Activated naive CD8-positive, alpha-beta T cell treated with anti-CD3 and anti-CD28 coated beads, Interleukin-2, amount 50 U/mL, for 24 hours (primary cell): ENCODE measurements at regions not wholly inside any gene's neighbourhood (a gene's known extent, or its start where the extent isn't known, plus 50 kb on each side); places are given as distances from the start of the nearest gene placed in this dataset.
A peak's percentile ranks its signal among the peaks of the same experiment; 100 is the strongest.

Experiments used
- ATAC-seq: fragments of 150-1000 bp; cut with Tn5 transposase; one replicate; pipeline ENCODE4 v1.10.0; 2021
- DNase-seq: peaks from one replicate; pipeline ENCODE4 v3.0.0; 2021
- H3K27ac Mint-ChIP-seq: one replicate; pipeline ENCODE4 v1.8.0; 2021; ENCODE audit warnings: mild to moderate bottlenecking, mixed read lengths
- H3K27me3 Mint-ChIP-seq: one replicate; pipeline ENCODE4 v1.8.0; 2021; ENCODE audit warnings: mixed read lengths
- H3K36me3 Mint-ChIP-seq: one replicate; pipeline ENCODE4 v1.8.0; 2021; ENCODE audit warnings: low read depth, mixed read lengths
- H3K4me1 Mint-ChIP-seq: one replicate; pipeline ENCODE4 v1.8.0; 2021; ENCODE audit warnings: mixed read lengths
- H3K4me3 Mint-ChIP-seq: one replicate; pipeline ENCODE4 v1.8.0; 2021; ENCODE audit warnings: mild to moderate bottlenecking, moderate library complexity, mixed read lengths
- H3K9me3 Mint-ChIP-seq: one replicate; pipeline ENCODE4 v1.8.0; 2021; ENCODE audit warnings: mixed read lengths

DNA sequence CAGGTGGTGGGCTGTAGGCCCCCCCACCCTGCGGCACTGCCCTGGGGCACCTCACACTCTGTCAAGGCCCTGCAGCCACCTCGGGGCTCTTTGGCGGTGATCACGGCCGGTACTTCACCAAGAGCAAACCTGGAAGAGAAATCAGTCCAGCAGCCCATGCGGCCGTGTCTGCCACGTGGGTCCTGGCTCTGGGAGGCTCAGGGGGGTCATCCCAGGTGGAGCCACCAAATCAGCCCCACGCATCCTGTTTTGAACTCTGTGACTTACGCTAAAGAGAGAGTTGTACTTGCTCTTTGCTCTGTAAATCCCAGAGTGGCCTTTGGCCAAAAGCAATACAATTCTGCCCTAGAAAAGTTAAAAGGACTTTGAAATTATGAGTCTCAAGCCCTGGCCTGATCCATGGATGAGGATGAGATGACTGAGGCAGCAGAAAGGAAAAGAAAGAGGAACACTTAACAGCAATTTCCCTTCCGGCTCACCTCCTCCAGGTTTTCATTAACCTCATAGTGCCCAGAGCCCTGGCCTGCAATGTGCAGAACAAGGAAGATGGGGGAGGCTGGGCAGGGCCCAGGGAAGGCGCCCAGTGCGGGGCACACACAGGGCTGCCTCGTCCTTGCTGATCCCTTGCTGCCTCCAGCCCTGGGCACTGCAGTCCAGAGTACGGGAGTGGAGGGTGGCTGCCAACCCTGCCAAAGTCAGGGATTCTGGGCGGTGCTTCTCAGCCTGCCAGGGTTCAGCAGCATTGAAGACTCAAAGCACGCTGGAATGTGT lies 337.0 kb downstream of the MATN1 start:
- ATAC-seq (no peak), DNase-seq (no peak)
- Mint-ChIP-seq H3K4me3 (no peak overlapping the region), H3K9me3 (no peaks in the 10 kb centered on the region), H3K4me1 (no peaks in the 10 kb centered on the region), H3K36me3 (no peaks in the 10 kb centered on the region), H3K27ac (no peak overlapping the region), H3K27me3 (peaks cover 10% of the 10 kb centered on the region)

DNA sequence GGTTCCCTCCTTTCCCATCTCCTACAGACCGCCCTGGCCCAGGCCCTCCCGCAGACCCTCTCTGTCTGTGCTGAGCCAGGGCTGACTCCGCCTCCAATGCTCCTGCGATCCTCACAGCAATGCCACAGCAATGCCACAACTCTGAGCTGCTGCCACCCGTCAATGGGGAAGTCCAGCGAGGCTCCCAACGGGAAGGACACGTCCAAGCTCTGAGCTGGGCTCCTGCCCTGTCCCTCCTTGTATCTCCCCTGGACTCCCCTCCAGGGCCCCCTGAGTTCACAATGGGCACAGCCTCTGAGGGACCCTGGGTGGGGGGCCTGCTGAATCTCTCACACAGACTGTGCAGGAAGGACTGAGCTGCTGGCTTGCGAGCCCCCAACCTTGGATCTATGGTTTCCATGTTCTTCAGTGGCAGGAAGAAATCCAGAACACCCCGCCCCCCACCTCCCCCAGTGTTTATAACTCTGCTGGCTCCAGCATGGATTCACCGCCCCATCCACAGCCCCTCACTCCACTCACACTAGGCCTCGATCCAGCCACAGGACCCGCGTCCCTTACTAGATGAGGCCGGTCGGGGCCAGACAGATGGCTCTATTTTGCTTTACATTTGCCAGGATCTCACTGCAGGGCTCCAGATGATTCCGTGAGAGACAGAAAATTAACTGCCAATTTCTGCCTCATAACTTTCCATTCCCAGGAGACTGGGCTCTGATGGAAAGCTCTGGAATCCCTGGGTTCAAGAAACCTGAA lies 338.0 kb downstream of the MATN1 start:
- H3K27me3 Mint-ChIP-seq = peaks cover 14% of the 10 kb centered on the region
- DNase-seq = no peak
- no peaks in the 10 kb centered on the region for H3K9me3 Mint-ChIP-seq
- no peaks in the 10 kb centered on the region for H3K36me3 Mint-ChIP-seq
- no peak for ATAC-seq
- H3K4me3 Mint-ChIP-seq = no peak overlapping the region
- no peak overlapping the region for H3K27ac Mint-ChIP-seq
- no peaks in the 10 kb centered on the region for H3K4me1 Mint-ChIP-seq

DNA sequence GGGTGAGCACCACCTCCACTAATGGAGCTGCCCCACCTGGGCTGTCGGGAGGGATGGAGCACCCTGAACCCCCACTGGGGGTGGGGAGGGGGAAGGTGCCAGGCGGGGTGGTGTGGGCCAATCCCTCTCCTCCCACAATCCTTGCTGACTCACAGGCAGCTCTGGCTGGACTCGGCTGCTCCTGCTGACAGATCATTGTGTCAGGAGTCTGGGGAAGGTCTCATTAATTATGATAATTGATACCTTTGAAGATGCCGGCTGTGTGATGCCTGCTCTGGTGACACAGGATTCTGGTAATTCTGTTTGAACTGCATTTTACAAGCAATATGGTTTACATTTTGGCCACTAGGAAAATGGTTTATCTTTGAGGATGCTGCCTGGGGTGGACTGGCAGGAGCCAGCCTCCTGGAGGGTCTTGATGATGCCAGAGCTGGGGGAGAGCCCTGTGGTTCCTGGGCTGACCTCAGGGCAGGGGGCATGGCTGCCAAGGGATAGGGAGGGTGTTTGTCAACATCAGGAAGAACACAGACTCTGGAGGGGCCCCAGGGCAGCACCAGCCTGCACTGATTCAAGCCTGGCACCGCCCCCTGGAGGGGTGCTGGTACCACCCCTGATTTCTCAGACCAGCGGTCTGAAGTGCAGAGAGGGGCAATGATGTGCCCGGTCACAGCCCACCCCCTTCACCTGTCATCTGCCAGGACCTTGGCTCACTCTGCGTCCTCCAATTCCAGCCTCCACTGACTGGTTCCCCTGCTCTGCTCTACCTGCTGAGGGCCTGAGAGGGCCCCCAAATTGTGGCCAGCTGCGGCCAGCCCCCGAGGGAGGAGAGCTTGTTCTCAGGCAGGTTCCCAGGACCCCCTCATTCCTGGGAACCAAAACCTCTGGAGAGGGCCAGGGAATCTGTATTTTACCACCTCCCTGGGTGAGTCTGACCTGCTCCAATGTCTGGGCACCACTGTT lies 338.8 kb downstream of the MATN1 start:
- no peak for DNase-seq
- Mint-ChIP-seq H3K27me3 (peaks cover 10% of the 10 kb centered on the region), H3K4me1 (no peaks in the 10 kb centered on the region), H3K9me3 (no peaks in the 10 kb centered on the region), H3K36me3 (no peaks in the 10 kb centered on the region), H3K4me3 (no peak overlapping the region), H3K27ac (no peak overlapping the region)
- no peak for ATAC-seq

DNA sequence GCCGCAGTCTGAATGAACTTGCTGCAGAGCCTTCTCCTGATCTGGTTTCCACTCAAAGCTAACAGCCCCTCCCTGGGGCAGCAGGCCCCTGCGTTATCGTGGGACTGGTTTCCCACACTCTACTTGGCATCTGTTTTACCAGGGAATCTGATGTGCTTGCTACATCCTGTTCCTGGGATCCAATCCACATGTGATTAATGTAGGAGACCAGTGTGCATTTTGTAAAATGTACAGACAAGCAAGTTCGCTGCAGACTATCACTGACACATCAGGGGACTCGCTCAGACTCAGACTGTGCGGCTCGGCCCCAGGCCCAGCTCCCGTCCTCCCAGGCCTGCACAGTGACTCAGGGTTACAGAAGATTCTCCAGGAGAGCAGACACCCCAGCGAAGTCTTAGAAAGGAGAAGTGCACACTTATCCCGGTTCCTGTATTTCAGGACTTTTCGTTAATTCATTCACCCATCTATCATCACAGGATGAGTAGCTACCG lies 340.1 kb downstream of the MATN1 start:
- DNase-seq (no peak), ATAC-seq (no peak)
- H3K9me3 Mint-ChIP-seq = no peaks in the 10 kb centered on the region
- no peak overlapping the region for H3K4me3 Mint-ChIP-seq
- H3K27ac Mint-ChIP-seq = no peak overlapping the region
- H3K27me3 Mint-ChIP-seq = peaks cover 10% of the 10 kb centered on the region
- H3K4me1 Mint-ChIP-seq = no peaks in the 10 kb centered on the region
- no peaks in the 10 kb centered on the region for H3K36me3 Mint-ChIP-seq

DNA sequence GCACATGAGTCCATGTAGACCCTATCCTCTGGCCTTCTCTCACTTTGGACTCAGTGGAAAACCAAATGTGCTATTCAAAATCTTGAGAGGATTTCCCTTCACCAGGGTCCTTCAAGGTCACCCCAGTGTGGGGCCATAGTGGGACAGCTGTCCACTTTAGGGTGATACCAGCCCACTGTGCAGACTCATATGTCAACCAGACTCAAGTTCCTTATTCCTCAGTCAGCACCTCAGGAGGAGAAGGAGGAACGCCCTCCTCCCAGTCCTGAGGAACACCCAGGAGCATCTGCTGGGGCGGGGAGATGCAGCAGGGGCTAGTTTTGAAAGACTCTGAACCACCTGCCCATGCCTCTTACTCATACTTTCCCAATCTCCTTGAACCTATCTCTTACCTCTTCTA lies 340.9 kb downstream of the MATN1 start:
- Mint-ChIP-seq H3K27me3 (peaks cover 10% of the 10 kb centered on the region), H3K36me3 (no peaks in the 10 kb centered on the region), H3K4me3 (no peak overlapping the region), H3K9me3 (no peaks in the 10 kb centered on the region), H3K4me1 (no peaks in the 10 kb centered on the region), H3K27ac (no peak overlapping the region)
- ATAC-seq (no peak), DNase-seq (no peak)

DNA sequence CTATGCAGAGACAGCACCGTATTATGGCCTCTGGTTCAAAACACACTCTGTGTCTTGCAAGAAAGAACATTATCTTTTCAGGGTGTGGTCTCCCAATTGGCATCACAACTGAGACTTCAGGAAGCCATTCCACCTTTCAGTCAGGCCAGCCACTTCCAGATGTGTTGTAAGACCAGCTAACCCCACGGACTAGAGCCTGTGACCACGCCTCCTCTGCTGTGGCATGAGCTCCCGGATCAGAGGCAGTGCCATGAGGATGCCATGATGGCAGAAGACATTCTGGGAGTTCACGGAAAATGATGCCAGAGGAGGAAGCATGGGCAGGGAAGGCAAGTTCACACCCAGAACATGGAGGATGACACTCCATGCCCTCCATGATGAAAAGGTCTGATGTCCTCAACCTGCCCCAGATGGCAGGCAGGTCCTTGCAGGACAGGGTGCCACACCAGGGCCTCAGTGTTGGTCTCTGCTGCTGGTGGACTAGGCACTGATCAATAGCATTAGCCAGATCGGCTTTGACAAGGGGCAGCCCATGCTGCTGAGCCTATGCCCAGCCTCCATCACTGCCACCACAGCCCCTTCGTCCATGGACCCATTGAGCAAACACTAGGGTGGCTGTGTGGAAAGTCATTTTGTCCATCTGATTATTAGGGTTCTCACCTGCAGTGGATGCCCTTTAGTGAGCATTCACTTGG lies 341.6 kb downstream of the MATN1 start:
- no peaks in the 10 kb centered on the region for H3K4me1 Mint-ChIP-seq
- no peak overlapping the region for H3K4me3 Mint-ChIP-seq
- peaks cover 10% of the 10 kb centered on the region for H3K27me3 Mint-ChIP-seq
- H3K27ac Mint-ChIP-seq = no peak overlapping the region
- DNase-seq = no peak
- no peaks in the 10 kb centered on the region for H3K9me3 Mint-ChIP-seq
- ATAC-seq = no peak
- H3K36me3 Mint-ChIP-seq = no peaks in the 10 kb centered on the region

DNA sequence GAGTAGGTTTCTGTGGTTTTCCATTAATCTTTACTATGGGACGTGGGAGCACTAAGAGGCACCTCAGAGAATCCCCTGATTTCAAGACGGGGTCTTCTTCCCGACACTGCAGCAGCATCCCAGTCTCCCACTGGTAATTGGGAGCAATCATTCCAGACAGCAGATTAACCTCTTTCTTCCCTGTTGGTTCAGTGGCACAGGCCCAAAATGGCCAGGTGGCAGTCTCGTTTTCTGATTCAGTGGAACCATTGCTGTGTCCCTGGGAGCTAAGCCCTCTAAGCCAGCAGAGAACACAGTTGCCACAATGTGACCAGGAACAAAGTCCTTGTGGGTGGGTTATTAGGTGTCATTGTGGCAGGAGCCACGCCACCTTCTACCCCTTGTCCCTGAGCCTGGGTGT lies 342.1 kb downstream of the MATN1 start:
- no peak for DNase-seq
- H3K27me3 Mint-ChIP-seq = peaks cover 10% of the 10 kb centered on the region
- no peaks in the 10 kb centered on the region for H3K36me3 Mint-ChIP-seq
- no peak overlapping the region for H3K4me3 Mint-ChIP-seq
- H3K27ac Mint-ChIP-seq = no peak overlapping the region
- ATAC-seq = no peak
- H3K9me3 Mint-ChIP-seq = no peaks in the 10 kb centered on the region
- H3K4me1 Mint-ChIP-seq = no peaks in the 10 kb centered on the region

DNA sequence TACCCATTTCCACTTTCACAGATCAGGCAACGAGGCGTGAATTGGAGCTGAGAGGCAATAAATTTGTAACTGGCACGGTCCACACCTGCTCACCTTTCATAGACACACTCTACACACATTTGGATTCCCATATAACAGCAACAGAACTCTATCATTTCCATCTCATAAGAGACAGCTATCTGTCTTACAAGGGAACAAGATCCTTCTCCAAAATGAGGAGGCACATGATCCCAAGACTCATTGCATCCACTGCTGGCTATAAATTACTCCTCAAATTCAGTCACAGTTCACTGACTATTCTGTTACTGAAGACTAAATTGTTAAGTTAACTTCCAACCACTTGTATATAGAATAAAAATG lies 342.8 kb downstream of the MATN1 start:
- no peaks in the 10 kb centered on the region for H3K36me3 Mint-ChIP-seq
- no peak overlapping the region for H3K27ac Mint-ChIP-seq
- no peaks in the 10 kb centered on the region for H3K9me3 Mint-ChIP-seq
- H3K27me3 Mint-ChIP-seq = peaks cover 13% of the 10 kb centered on the region
- DNase-seq = no peak
- H3K4me1 Mint-ChIP-seq = no peaks in the 10 kb centered on the region
- no peak overlapping the region for H3K4me3 Mint-ChIP-seq
- no peak for ATAC-seq

DNA sequence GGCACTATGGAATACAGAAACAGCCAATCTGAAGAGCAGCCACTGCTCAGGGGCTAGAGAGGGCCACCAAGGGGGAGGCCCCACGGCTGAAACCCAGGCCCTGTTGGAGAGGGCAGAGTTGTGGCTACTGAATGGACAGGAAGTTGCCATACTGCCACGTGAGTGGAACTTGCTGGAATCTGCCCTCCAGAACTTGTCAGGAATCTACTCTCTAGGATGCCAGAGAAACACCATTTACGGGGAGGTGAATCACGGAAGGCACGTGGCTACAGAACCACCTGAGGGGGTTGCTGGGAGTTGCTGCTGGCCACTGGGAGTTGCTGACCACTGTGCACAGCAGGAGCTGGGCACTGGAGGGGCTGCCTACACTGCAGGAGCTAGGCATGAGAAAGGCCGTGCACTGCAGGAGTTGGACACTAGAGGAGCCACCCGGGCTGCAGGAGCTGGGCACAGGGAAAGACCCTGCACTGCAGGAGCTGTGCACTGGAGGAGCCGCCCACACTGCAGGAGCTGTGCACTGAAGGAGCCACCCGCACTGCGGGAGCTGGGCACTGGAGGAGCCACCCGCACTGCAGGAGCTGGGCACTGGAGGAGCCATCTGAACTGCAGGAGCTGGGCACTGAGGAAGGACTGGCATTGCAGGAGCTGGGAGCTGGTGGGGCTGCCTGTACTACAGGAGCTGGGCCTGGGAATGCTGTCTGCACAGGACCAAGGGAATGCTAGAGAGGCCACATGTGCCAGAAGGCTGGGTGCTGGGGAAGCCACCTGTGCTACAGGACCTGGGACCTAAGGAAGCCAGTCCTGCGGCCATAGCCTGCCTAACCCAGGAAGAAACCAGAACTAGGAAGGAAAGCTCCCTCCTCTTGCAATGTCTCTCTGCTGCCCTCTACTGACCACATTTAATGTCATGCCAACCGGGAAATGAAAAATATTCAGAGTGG lies 343.4 kb downstream of the MATN1 start:
- Mint-ChIP-seq H3K4me3 (no peak overlapping the region), H3K9me3 (no peaks in the 10 kb centered on the region), H3K4me1 (no peaks in the 10 kb centered on the region), H3K27me3 (peaks cover 9% of the 10 kb centered on the region), H3K36me3 (no peaks in the 10 kb centered on the region), H3K27ac (no peak overlapping the region)
- DNase-seq (peak; percentile 48), ATAC-seq (no peak)

DNA sequence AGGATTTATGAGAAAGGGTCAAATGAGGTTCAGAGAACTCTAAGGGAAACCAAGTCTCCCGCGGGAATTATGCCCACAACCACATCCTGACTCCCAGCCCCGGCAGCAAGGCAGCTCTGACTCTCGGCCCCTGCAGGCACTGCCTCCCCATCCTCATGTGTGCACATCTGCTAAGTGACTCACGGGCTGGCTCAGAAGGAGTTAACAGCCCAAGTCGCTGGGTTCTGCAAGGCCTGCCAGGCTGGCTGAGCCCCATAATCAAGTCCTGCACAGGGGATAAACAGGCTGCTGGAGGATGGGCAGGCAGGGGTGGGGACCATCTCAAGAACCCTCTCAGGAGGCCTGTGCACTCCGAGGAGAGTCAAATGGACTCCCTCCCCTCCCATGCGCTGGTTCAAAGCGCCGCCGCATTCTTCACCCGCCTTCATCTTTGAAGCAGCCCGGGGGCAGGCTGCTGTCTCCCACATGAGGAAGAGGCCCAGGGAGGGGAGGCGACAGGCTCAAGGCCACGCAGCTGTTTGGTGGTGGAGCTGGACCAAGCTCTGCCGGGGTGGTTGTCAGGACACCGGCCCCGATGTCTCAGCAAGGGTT lies 344.3 kb downstream of the MATN1 start:
- no peaks in the 10 kb centered on the region for H3K9me3 Mint-ChIP-seq
- ATAC-seq (no peak), DNase-seq (no peak)
- H3K27ac Mint-ChIP-seq = no peak overlapping the region
- peaks cover 9% of the 10 kb centered on the region for H3K27me3 Mint-ChIP-seq
- H3K36me3 Mint-ChIP-seq = no peaks in the 10 kb centered on the region
- no peak overlapping the region for H3K4me3 Mint-ChIP-seq
- H3K4me1 Mint-ChIP-seq = no peaks in the 10 kb centered on the region

DNA sequence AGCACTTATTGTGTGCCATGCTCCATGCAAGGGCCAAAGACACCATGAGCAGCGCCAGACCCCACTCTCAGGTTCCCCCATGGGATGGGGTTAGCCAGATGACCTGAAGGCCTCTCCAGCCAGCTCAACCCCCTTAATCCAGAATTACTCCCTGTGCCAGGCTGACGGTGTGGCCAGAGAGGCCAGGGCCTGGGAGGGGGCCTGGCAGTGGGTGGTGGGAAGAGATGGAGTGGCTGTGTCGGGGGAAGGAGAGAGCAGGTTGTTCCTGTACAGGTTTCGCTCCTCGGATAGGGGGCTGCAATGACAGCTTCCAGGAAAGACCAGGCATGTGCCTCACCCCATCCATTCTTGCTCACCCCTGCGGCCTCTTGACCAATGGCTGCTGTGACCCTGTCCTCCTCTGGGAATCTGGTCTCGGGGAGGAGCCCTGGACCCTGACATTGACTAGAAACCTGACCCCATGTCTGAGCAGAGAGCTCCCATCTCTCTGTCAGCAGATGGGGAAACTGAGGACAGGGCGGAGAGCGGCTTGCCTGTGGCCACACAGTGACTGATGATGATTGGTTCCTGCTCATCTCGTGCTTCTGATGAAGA lies 345.3 kb downstream of the MATN1 start:
- Mint-ChIP-seq H3K27ac (no peak overlapping the region), H3K4me3 (no peak overlapping the region), H3K36me3 (no peaks in the 10 kb centered on the region), H3K9me3 (no peaks in the 10 kb centered on the region), H3K4me1 (no peaks in the 10 kb centered on the region), H3K27me3 (peaks cover 9% of the 10 kb centered on the region)
- ATAC-seq (no peak), DNase-seq (no peak)

DNA sequence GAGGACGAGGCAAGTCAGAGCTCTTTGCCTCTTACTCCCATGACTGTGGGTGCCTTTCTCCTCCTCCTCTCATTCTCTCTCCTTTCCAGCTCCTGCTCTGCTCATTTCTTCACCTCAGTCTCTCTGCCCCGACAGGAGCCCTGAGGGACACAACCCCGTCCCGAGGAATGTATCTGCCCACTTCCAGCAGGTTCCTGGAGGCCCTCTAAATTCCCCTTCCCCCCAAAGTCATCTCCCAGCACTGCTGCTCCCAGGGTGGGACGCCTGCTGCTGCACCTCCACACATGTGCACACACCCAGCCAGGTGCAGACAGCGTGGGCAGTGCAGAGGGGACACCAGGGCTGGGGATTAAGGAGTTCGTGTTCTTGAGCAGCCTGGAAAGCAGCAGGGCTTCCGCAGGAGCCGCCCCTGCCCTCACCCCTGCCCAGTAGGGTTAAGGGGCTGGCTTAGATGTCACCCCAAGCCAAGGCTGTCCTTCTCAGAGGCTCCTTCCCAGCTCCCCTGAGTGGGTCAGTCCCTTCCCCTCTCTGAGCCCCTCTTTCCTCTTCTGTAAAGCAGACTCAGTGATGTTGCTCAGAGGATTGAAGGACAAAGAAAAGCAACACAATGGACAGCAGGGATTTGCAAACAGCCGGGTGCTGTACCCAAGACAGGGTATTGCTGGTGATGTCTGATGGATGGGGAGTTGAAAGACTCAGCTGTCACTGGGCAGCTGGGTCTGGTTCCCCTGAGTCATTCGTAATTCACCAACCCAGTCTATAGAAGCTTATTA lies 346.0 kb downstream of the MATN1 start:
- H3K36me3 Mint-ChIP-seq = no peaks in the 10 kb centered on the region
- no peak overlapping the region for H3K4me3 Mint-ChIP-seq
- no peak overlapping the region for H3K27ac Mint-ChIP-seq
- ATAC-seq (no peak), DNase-seq (no peak)
- H3K27me3 Mint-ChIP-seq = peaks cover 9% of the 10 kb centered on the region
- no peaks in the 10 kb centered on the region for H3K9me3 Mint-ChIP-seq
- no peaks in the 10 kb centered on the region for H3K4me1 Mint-ChIP-seq
